ENCODE measurements at regions not wholly inside any gene's neighbourhood (a gene's known extent, or its start where the extent isn't known, plus 50 kb on each side); places are given as distances from the start of the nearest gene placed in this dataset.

GRCh38 chr2:216294305-216294704 lies 78.0 kb downstream of the MARCHF4 start:
- peaks cover 23% of the 10 kb centered on the region for H3K4me1 ChIP-seq (ENCODE audit: control insufficient read depth, extremely low read depth, insufficient read depth, low read length)
- H3K27me3 ChIP-seq (ENCODE audit: control insufficient read depth, extremely low read depth, insufficient read depth, low read length): no peaks in the 10 kb centered on the region
- no peak for DNase-seq (ENCODE audit: low read depth, low spot score)
- peak; percentile 67 for FAIRE-seq
- H4K20me1 ChIP-seq (ENCODE audit: control insufficient read depth, extremely low read depth, insufficient read depth, low read length): no peaks in the 10 kb centered on the region
- peaks cover 4% of the 10 kb centered on the region for H3K9me1 ChIP-seq (ENCODE audit: control insufficient read depth, extremely low read depth, insufficient read depth, low read length)
- no peak overlapping the region for H3K4me3 ChIP-seq (ENCODE audit: control insufficient read depth in 2 of 3, extremely low read depth in 1 of 3, insufficient read depth in 2 of 3, low read depth in 1 of 3, low read length in 3 of 3)
- dilution Hi-C loops (cut with MboI; ENCODE audit: extremely low pct_ligation_motif_present, low sequenced_read_pairs): no loop called here
- no peak for TF ChIP-seq EZH2 (IDR thresholded peaks at IDR 0.05; ENCODE audit: low read length)
- no peak overlapping the region for H3K27ac ChIP-seq (ENCODE audit: control insufficient read depth, insufficient read depth, low read length)
- H3K9me3 ChIP-seq (ENCODE audit: control insufficient read depth, low read depth, low read length): no peaks in the 10 kb centered on the region
- H2AFZ ChIP-seq (ENCODE audit: control insufficient read depth, low read length): no peak overlapping the region
- H3K9ac ChIP-seq (ENCODE audit: control insufficient read depth, extremely low read depth, insufficient read depth, low read length): no peak overlapping the region
- H3K79me2 ChIP-seq (ENCODE audit: control insufficient read depth, insufficient read depth, low read length): no peaks in the 10 kb centered on the region
- no peak overlapping the region for H3K4me2 ChIP-seq (ENCODE audit: control insufficient read depth, extremely low read depth, insufficient read depth, low read depth, low read length)
- H3K36me3 ChIP-seq (ENCODE audit: control insufficient read depth in 2 of 2, extremely low read depth in 1 of 2, insufficient read depth in 2 of 2, low read length in 2 of 2): no peaks in the 10 kb centered on the region

DNA sequence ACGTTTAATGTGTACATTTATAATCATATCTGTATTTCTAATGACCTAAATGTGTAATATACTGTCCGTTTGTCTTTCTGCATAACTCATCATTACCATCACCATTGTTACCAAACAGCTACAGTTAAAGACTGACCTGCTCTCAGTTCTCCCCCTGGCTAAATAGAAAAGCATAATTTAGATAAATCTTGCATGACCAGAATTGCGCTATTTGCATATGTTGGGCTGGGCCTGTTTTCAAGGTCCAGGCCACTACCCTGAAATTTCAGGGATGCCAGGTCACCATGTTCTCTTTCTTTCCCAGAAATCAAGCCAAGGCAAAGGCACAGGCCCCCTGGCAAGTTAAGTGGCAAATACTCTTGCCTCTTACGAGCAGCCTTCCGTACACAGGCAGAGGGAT lies 78.4 kb downstream of the MARCHF4 start:
- Histone ChIP-seq H3K36me3 (ENCODE audit: control insufficient read depth in 2 of 2, extremely low read depth in 1 of 2, insufficient read depth in 2 of 2, low read length in 2 of 2) (no peaks in the 10 kb centered on the region), H3K4me1 (ENCODE audit: control insufficient read depth, extremely low read depth, insufficient read depth, low read length) (peaks cover 19% of the 10 kb centered on the region), H3K9me1 (ENCODE audit: control insufficient read depth, extremely low read depth, insufficient read depth, low read length) (peaks cover 2% of the 10 kb centered on the region), H3K4me2 (ENCODE audit: control insufficient read depth, extremely low read depth, insufficient read depth, low read depth, low read length) (no peak overlapping the region), H3K27ac (ENCODE audit: control insufficient read depth, insufficient read depth, low read length) (no peak overlapping the region), H3K79me2 (ENCODE audit: control insufficient read depth, insufficient read depth, low read length) (no peaks in the 10 kb centered on the region), H2AFZ (ENCODE audit: control insufficient read depth, low read length) (no peak overlapping the region), H3K9ac (ENCODE audit: control insufficient read depth, extremely low read depth, insufficient read depth, low read length) (no peak overlapping the region), H3K27me3 (ENCODE audit: control insufficient read depth, extremely low read depth, insufficient read depth, low read length) (no peaks in the 10 kb centered on the region), H4K20me1 (ENCODE audit: control insufficient read depth, extremely low read depth, insufficient read depth, low read length) (no peaks in the 10 kb centered on the region), H3K4me3 (ENCODE audit: control insufficient read depth in 2 of 3, extremely low read depth in 1 of 3, insufficient read depth in 2 of 3, low read depth in 1 of 3, low read length in 3 of 3) (no peak overlapping the region), H3K9me3 (ENCODE audit: control insufficient read depth, low read depth, low read length) (no peaks in the 10 kb centered on the region)
- dilution Hi-C loops (cut with MboI; ENCODE audit: extremely low pct_ligation_motif_present, low sequenced_read_pairs): no loop called here
- DNase-seq (ENCODE audit: low read depth, low spot score): no peak
- no peak for FAIRE-seq
- no peak for TF ChIP-seq EZH2 (IDR thresholded peaks at IDR 0.05; ENCODE audit: low read length)
- TF ChIP-seq, protein P1, sequence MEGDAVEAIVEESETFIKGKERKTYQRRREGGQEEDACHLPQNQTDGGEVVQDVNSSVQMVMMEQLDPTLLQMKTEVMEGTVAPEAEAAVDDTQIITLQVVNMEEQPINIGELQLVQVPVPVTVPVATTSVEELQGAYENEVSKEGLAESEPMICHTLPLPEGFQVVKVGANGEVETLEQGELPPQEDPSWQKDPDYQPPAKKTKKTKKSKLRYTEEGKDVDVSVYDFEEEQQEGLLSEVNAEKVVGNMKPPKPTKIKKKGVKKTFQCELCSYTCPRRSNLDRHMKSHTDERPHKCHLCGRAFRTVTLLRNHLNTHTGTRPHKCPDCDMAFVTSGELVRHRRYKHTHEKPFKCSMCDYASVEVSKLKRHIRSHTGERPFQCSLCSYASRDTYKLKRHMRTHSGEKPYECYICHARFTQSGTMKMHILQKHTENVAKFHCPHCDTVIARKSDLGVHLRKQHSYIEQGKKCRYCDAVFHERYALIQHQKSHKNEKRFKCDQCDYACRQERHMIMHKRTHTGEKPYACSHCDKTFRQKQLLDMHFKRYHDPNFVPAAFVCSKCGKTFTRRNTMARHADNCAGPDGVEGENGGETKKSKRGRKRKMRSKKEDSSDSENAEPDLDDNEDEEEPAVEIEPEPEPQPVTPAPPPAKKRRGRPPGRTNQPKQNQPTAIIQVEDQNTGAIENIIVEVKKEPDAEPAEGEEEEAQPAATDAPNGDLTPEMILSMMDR (optimal IDR thresholded peaks at IDR 0.05 in 1 of 3, IDR thresholded peaks at IDR 0.05 in 1 of 3, conservative IDR thresholded peaks at IDR 0.05 in 1 of 3; ENCODE audit: extremely low read depth in 1 of 3, insufficient read depth in 2 of 3, low read length in 3 of 3): no peak

DNA sequence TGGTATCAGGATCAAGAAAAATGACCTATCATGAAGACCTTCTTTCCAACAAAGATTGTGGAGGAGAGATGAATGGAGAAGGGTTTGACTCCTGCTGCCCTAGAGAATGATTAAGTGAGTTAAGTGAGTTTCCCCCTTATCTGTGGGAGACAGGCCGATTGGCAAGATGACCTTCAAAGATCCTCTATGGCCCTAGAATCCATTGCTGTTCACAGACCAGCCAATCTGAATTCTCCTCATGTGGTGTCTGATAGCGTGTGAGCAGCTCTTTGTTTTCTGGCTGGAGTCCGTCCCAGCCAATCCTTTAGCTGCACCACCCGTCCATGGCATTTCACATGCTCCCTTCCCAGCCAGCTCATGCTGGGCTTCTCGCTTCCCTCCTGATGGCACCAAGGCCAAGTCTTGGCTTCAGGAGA lies 79.4 kb downstream of the MARCHF4 start:
- no peaks in the 10 kb centered on the region for H3K27me3 ChIP-seq (ENCODE audit: control insufficient read depth, extremely low read depth, insufficient read depth, low read length)
- no peaks in the 10 kb centered on the region for H3K9me3 ChIP-seq (ENCODE audit: control insufficient read depth, low read depth, low read length)
- no peak overlapping the region for H3K9ac ChIP-seq (ENCODE audit: control insufficient read depth, extremely low read depth, insufficient read depth, low read length)
- peaks cover 10% of the 10 kb centered on the region for H3K4me1 ChIP-seq (ENCODE audit: control insufficient read depth, extremely low read depth, insufficient read depth, low read length)
- no peaks in the 10 kb centered on the region for H3K36me3 ChIP-seq (ENCODE audit: control insufficient read depth in 2 of 2, extremely low read depth in 1 of 2, insufficient read depth in 2 of 2, low read length in 2 of 2)
- no peak overlapping the region for H3K4me2 ChIP-seq (ENCODE audit: control insufficient read depth, extremely low read depth, insufficient read depth, low read depth, low read length)
- no peaks in the 10 kb centered on the region for H3K9me1 ChIP-seq (ENCODE audit: control insufficient read depth, extremely low read depth, insufficient read depth, low read length)
- no peak for TF ChIP-seq EZH2 (IDR thresholded peaks at IDR 0.05; ENCODE audit: low read length)
- TF ChIP-seq, protein P1 (optimal IDR thresholded peaks at IDR 0.05 in 1 of 3, IDR thresholded peaks at IDR 0.05 in 1 of 3, conservative IDR thresholded peaks at IDR 0.05 in 1 of 3; ENCODE audit: extremely low read depth in 1 of 3, insufficient read depth in 2 of 3, low read length in 3 of 3): no peak
- no peak for FAIRE-seq
- dilution Hi-C loops (cut with MboI; ENCODE audit: extremely low pct_ligation_motif_present, low sequenced_read_pairs): no loop called here
- H3K4me3 ChIP-seq (ENCODE audit: control insufficient read depth in 2 of 3, extremely low read depth in 1 of 3, insufficient read depth in 2 of 3, low read depth in 1 of 3, low read length in 3 of 3): no peak overlapping the region
- DNase-seq (ENCODE audit: low read depth, low spot score): no peak
- no peaks in the 10 kb centered on the region for H3K79me2 ChIP-seq (ENCODE audit: control insufficient read depth, insufficient read depth, low read length)
- no peak overlapping the region for H3K27ac ChIP-seq (ENCODE audit: control insufficient read depth, insufficient read depth, low read length)
- H2AFZ ChIP-seq (ENCODE audit: control insufficient read depth, low read length): no peak overlapping the region
- no peaks in the 10 kb centered on the region for H4K20me1 ChIP-seq (ENCODE audit: control insufficient read depth, extremely low read depth, insufficient read depth, low read length)

Data from keratinocyte (primary cell).